ENCODE measurements at regions not wholly inside any gene's neighbourhood (a gene's known extent, or its start where the extent isn't known, plus 50 kb on each side); places are given as distances from the start of the nearest gene placed in this dataset.
A peak's percentile ranks its signal among the peaks of the same experiment; 100 is the strongest.

DNA sequence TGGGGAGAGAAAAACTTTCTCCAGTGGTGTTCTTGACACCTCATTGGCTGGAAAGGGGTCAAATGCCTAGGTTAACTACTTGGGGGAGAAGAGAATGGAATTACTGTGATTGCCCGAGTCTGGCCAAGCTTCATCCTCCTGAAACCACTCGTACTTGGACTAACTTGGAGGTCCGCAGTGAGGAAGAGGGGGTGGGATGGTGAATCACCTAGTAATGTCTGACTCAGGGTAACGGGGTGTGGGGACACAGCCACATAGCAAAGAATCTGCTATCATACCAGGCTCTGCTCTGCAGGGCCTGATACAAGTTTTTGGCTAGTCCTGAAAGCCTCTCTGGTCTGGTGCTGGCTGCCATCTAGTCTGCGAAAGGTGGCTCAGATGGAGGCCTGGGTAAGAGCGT lies 190.9 kb downstream of the RPS24 start:
- Histone ChIP-seq H3K79me2 (ENCODE audit: control insufficient read depth, insufficient read depth, low read length) (no peaks in the 10 kb centered on the region), H3K4me1 (ENCODE audit: control insufficient read depth, extremely low read depth, insufficient read depth, low read length) (peaks cover 2% of the 10 kb centered on the region), H4K20me1 (ENCODE audit: control insufficient read depth, extremely low read depth, insufficient read depth, low read length) (no peaks in the 10 kb centered on the region), H3K9ac (ENCODE audit: insufficient read depth, low read length) (no peak overlapping the region), H3K27ac (ENCODE audit: insufficient read depth, low read length) (no peak overlapping the region), H3K4me3 (replicated peaks in 1 of 4; ENCODE audit: control extremely low read depth in 1 of 4, insufficient read depth in 1 of 4, low read depth in 3 of 4, low read length in 4 of 4) (no peak overlapping the region), H3K9me3 (ENCODE audit: control insufficient read depth, insufficient read depth, low read depth, low read length) (no peaks in the 10 kb centered on the region), H3K27me3 (ENCODE audit: control insufficient read depth, insufficient read depth, low read length) (no peaks in the 10 kb centered on the region), H3K36me3 (ENCODE audit: control insufficient read depth, insufficient read depth, low read length) (no peaks in the 10 kb centered on the region), H3K4me2 (ENCODE audit: extremely low read depth, insufficient read depth, low read length) (no peak overlapping the region), H2AFZ (ENCODE audit: low read length) (no peak overlapping the region)
- TF ChIP-seq, protein P1, sequence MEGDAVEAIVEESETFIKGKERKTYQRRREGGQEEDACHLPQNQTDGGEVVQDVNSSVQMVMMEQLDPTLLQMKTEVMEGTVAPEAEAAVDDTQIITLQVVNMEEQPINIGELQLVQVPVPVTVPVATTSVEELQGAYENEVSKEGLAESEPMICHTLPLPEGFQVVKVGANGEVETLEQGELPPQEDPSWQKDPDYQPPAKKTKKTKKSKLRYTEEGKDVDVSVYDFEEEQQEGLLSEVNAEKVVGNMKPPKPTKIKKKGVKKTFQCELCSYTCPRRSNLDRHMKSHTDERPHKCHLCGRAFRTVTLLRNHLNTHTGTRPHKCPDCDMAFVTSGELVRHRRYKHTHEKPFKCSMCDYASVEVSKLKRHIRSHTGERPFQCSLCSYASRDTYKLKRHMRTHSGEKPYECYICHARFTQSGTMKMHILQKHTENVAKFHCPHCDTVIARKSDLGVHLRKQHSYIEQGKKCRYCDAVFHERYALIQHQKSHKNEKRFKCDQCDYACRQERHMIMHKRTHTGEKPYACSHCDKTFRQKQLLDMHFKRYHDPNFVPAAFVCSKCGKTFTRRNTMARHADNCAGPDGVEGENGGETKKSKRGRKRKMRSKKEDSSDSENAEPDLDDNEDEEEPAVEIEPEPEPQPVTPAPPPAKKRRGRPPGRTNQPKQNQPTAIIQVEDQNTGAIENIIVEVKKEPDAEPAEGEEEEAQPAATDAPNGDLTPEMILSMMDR (conservative IDR thresholded peaks at IDR 0.05 in 1 of 2, IDR thresholded peaks at IDR 0.05 in 1 of 2; ENCODE audit: low read depth in 1 of 2, low read length in 2 of 2): no peak
- TF ChIP-seq EZH2 (IDR thresholded peaks at IDR 0.05; ENCODE audit: low read length, missing control alignments): no peak
- DNase-seq (ENCODE audit: low read depth in 2 of 2): peak in 1 of 2 donors; percentile 86

DNA sequence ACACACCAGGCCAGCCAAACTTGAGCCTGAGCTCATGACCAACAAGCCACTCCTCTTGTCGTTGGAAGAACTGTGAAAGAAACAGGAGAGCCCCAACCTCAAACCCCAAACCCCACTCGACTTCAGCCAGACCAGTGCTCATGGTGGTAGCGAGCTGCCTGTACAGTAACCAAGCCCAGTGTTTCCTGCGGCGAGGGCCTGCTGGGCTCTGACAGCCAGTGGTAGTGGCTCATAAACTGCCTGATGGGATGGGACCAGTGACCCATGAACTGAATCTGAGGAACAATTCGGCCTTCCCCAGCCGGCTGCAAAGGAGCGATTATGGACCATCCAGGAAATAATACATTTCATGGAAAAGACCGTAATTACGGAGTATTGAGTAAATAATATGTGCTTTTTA lies 191.9 kb downstream of the RPS24 start:
- Histone ChIP-seq H3K79me2 (ENCODE audit: control insufficient read depth, insufficient read depth, low read length) (no peaks in the 10 kb centered on the region), H3K27me3 (ENCODE audit: control insufficient read depth, insufficient read depth, low read length) (no peaks in the 10 kb centered on the region), H2AFZ (ENCODE audit: low read length) (no peak overlapping the region)

DNA sequence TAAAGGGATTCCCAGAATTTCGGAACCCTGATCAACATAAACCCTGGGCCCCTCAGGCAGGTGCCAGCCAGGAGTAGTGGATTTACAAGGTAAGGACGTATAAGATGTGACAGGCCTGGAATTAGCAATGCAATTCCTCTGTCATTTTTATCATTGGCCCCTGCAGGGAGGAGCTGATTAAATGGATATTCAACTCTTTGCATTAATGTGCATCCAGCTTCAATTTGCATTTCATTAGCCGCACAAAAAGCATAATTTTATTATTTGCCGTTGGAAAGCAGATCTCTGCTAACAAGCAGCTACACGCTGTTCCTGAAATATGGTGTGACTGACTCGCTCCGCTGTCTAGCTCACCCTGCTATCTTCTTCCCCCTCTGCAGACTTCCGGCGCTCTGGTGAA lies 195.8 kb downstream of the RPS24 start:
- Histone ChIP-seq H3K27ac (ENCODE audit: insufficient read depth, low read length) (no peak overlapping the region), H3K4me3 (replicated peaks in 1 of 4; ENCODE audit: control extremely low read depth in 1 of 4, insufficient read depth in 1 of 4, low read depth in 3 of 4, low read length in 4 of 4) (no peak overlapping the region), H3K79me2 (ENCODE audit: control insufficient read depth, insufficient read depth, low read length) (no peaks in the 10 kb centered on the region), H2AFZ (ENCODE audit: low read length) (no peak overlapping the region), H3K9ac (ENCODE audit: insufficient read depth, low read length) (no peak overlapping the region), H3K9me3 (ENCODE audit: control insufficient read depth, insufficient read depth, low read depth, low read length) (no peaks in the 10 kb centered on the region), H3K4me1 (ENCODE audit: control insufficient read depth, extremely low read depth, insufficient read depth, low read length) (peaks cover 2% of the 10 kb centered on the region), H3K27me3 (ENCODE audit: control insufficient read depth, insufficient read depth, low read length) (no peaks in the 10 kb centered on the region), H3K4me2 (ENCODE audit: extremely low read depth, insufficient read depth, low read length) (no peak overlapping the region), H3K36me3 (ENCODE audit: control insufficient read depth, insufficient read depth, low read length) (no peaks in the 10 kb centered on the region), H4K20me1 (ENCODE audit: control insufficient read depth, extremely low read depth, insufficient read depth, low read length) (no peaks in the 10 kb centered on the region)
- no peak for DNase-seq (ENCODE audit: low read depth in 2 of 2)
- TF ChIP-seq, protein P1 (conservative IDR thresholded peaks at IDR 0.05 in 1 of 2, IDR thresholded peaks at IDR 0.05 in 1 of 2; ENCODE audit: low read depth in 1 of 2, low read length in 2 of 2): no peak
- TF ChIP-seq EZH2 (IDR thresholded peaks at IDR 0.05; ENCODE audit: low read length, missing control alignments): no peak

More for the DNA sequence above, 191.9 kb downstream of the RPS24 start:
- H3K36me3 ChIP-seq (ENCODE audit: control insufficient read depth, insufficient read depth, low read length): no peaks in the 10 kb centered on the region
- peaks cover 2% of the 10 kb centered on the region for H3K4me1 ChIP-seq (ENCODE audit: control insufficient read depth, extremely low read depth, insufficient read depth, low read length)
- no peak overlapping the region for H3K4me3 ChIP-seq (replicated peaks in 1 of 4; ENCODE audit: control extremely low read depth in 1 of 4, insufficient read depth in 1 of 4, low read depth in 3 of 4, low read length in 4 of 4)
- H3K9me3 ChIP-seq (ENCODE audit: control insufficient read depth, insufficient read depth, low read depth, low read length): no peaks in the 10 kb centered on the region
- no peak for DNase-seq (ENCODE audit: low read depth in 2 of 2)
- no peak overlapping the region for H3K9ac ChIP-seq (ENCODE audit: insufficient read depth, low read length)
- H4K20me1 ChIP-seq (ENCODE audit: control insufficient read depth, extremely low read depth, insufficient read depth, low read length): no peaks in the 10 kb centered on the region
- no peak overlapping the region for H3K27ac ChIP-seq (ENCODE audit: insufficient read depth, low read length)
- no peak overlapping the region for H3K4me2 ChIP-seq (ENCODE audit: extremely low read depth, insufficient read depth, low read length)
- TF ChIP-seq, protein P1 (conservative IDR thresholded peaks at IDR 0.05 in 1 of 2, IDR thresholded peaks at IDR 0.05 in 1 of 2; ENCODE audit: low read depth in 1 of 2, low read length in 2 of 2): no peak
- no peak for TF ChIP-seq EZH2 (IDR thresholded peaks at IDR 0.05; ENCODE audit: low read length, missing control alignments)
